Stimulated activated memory B cell treated with anti-CD40 and anti-IgM and Interleukin-4, amounts not matched to agents 10 μg/mL and 1 μg/mL and 100 μg/mL, for 72 hours (primary cell): ENCODE measurements at regions not wholly inside any gene's neighbourhood (a gene's known extent, or its start where the extent isn't known, plus 50 kb on each side); places are given as distances from the start of the nearest gene placed in this dataset.
A peak's percentile ranks its signal among the peaks of the same experiment; 100 is the strongest.

Experiments used
- ATAC-seq: fragments of 150-1000 bp; cut with Tn5 transposase; 2 replicates; pipeline ENCODE4 v1.10.0; 2021
- H3K27ac Mint-ChIP-seq: one replicate; pipeline ENCODE4 v1.8.0; 2022; ENCODE audit warnings: mild to moderate bottlenecking, mixed read lengths
- H3K27me3 Mint-ChIP-seq: one replicate; pipeline ENCODE4 v1.8.0; 2022; ENCODE audit warnings: mixed read lengths
- H3K36me3 Mint-ChIP-seq: one replicate; pipeline ENCODE4 v1.8.0; 2022; ENCODE audit warnings: mixed read lengths
- H3K4me1 Mint-ChIP-seq: one replicate; pipeline ENCODE4 v1.8.0; 2022; ENCODE audit warnings: mixed read lengths
- H3K4me3 Mint-ChIP-seq: one replicate; pipeline ENCODE4 v1.8.0; 2022; ENCODE audit warnings: mild to moderate bottlenecking, moderate library complexity, mixed read lengths
- H3K9me3 Mint-ChIP-seq: one replicate; pipeline ENCODE4 v1.8.0; 2022; ENCODE audit warnings: mixed read lengths

DNA sequence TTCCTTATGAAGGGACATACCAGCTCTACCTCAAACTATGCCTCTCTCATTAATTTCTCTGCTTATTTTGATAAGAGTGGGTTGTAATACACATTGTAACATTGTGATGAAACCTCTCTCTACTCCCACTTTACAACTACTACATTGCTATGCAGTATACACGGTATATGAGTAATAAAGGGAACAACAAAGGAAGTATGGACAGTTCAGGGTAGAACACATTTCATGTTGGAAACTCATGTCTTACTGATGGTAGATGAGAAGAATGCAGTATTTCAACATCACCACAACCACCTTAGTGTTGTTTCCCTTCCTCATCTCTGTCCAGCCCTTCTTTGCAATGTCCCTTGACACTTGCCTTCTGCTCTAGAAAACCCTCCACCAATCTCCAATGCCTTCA, 515.9 kb upstream of the CELF4 start:
- Mint-ChIP-seq H3K4me1 (no peaks in the 10 kb centered on the region), H3K27ac (no peak overlapping the region), H3K9me3 (peaks cover 6% of the 10 kb centered on the region), H3K4me3 (no peak overlapping the region), H3K27me3 (no peaks in the 10 kb centered on the region), H3K36me3 (no peaks in the 10 kb centered on the region)
- ATAC-seq: no peak

DNA sequence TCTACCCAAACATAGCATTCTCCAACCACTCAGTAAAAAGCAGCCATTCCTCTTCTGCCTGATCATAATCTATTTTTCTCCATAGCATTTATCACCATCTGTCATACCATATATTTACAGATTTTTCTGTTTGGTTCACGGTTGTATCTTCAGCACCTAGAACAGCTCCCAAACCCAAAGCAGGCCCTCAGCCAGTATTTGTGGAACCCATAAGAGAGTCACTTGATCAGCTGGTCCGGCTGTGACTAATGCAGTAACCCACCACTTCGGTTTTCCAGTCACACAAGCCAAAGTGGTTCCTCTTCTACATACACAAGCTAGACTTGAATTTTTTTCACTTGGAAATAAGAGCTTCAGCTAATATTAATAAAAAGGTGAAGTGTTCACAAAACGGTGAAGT, 511.6 kb upstream of the CELF4 start:
- Mint-ChIP-seq H3K27me3 (no peaks in the 10 kb centered on the region), H3K4me3 (no peak overlapping the region), H3K27ac (no peak overlapping the region), H3K9me3 (no peaks in the 10 kb centered on the region), H3K36me3 (no peaks in the 10 kb centered on the region), H3K4me1 (no peaks in the 10 kb centered on the region)
- ATAC-seq: no peak

DNA sequence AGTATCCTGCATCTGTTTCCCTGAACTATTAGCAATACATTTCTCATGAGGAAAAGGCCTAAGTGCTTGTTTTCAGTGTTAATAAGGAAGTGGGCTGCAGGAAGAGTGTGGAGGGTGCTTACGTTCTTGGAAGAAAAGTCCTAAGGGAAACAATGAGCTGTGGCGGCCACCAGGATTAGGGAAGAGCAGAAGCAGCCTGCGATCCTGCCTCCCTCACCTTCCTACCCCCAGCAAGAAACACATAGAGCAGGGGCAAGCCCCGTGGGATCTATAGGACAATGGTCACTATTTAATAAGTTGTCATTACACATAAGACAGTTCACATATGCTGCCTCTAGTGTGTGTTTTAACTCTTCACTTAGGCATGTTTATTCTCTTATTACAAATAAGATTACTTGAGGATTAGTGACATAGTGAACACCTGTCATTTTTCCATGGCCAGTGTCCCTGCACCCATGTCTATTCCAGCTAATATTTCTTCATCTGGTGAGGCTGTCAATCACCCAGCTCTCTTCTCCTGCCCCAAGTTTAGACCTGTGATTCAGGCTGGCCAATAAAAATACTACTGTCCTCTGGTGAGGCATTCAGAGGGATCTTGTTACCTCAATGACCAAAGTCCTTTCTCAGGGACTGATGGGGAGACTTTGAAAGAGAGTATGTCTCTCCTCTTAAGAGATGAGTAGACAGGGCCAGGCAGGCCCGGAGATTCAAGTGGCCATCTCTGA, 510.9 kb upstream of the CELF4 start:
- ATAC-seq: no peak
- Mint-ChIP-seq H3K27me3 (no peaks in the 10 kb centered on the region), H3K36me3 (no peaks in the 10 kb centered on the region), H3K4me3 (no peak overlapping the region), H3K4me1 (no peaks in the 10 kb centered on the region), H3K27ac (no peak overlapping the region), H3K9me3 (no peaks in the 10 kb centered on the region)

DNA sequence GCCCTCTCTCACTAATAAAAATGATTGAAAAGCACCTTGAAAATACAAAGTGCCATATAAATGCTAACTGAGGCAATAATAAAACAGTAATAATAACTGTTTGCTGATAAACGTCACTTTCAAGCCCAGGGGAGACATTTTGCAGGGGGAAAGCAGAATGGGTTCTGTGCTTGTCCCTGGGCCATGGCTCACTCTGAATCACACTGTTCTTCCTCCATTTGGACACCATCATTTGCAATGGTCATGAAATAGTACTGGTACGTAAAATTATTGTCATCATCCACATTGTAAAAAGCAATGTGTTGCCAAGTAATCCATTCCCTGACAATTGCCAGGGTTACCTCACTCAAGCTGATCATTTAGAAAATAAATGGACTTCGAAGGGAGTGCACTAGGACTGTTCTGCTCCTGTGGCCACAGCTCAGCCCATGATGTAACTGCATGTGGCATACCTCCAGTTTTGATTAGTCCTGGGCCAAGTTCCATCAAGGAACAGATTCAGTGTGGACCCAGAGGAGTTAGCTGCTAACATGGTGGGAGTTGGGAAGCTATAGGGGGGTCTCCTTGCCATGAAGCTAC, 508.8 kb upstream of the CELF4 start:
- ATAC-seq: no peak
- Mint-ChIP-seq H3K9me3 (no peaks in the 10 kb centered on the region), H3K27me3 (no peaks in the 10 kb centered on the region), H3K4me1 (no peaks in the 10 kb centered on the region), H3K36me3 (no peaks in the 10 kb centered on the region), H3K4me3 (no peak overlapping the region), H3K27ac (no peak overlapping the region)

DNA sequence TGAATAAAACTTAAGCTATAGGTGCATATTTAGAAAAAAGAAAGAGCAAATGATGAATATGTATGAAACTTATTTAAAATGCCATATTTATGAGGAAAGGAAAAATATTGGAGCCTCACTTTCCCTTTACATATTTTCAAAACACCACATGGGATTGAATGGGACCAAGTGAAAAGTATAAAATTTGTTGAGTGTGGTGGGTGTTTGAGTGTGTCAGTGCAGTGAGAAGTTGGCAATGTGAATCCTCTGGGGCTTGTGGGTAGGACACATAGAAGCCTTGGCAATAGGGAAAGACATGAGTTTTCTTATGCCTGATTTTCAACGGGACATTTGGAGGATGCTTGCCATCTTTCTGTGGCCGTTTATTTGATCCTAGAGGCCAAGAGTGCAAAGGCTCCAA, 502.2 kb upstream of the CELF4 start:
- no peak for ATAC-seq
- H3K27ac Mint-ChIP-seq: no peak overlapping the region
- peaks cover 2% of the 10 kb centered on the region for H3K9me3 Mint-ChIP-seq
- no peaks in the 10 kb centered on the region for H3K4me1 Mint-ChIP-seq
- H3K4me3 Mint-ChIP-seq: no peak overlapping the region
- H3K27me3 Mint-ChIP-seq: no peaks in the 10 kb centered on the region
- H3K36me3 Mint-ChIP-seq: no peaks in the 10 kb centered on the region

DNA sequence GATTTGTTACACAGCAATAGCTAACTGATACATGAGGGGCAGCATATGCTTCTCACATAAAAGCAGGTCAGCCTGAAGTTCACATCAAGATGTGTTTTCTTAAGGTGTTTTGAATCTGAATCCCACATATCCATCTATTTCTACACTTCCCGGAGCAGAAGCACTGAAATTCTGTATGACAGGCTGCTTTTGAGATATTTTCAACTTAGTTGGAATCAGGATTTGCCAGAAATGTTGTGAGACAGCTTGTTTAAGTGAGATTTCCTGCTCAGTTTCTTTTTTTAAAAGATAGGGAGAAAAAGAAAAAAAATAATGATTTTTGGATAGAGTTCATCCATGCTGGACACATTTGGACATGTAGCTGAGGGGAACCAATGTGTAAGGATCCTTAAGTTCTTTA, 501.5 kb upstream of the CELF4 start:
- no peaks in the 10 kb centered on the region for H3K27me3 Mint-ChIP-seq
- no peak for ATAC-seq
- H3K4me1 Mint-ChIP-seq: no peaks in the 10 kb centered on the region
- H3K27ac Mint-ChIP-seq: no peak overlapping the region
- no peak overlapping the region for H3K4me3 Mint-ChIP-seq
- H3K36me3 Mint-ChIP-seq: no peaks in the 10 kb centered on the region
- peaks cover 2% of the 10 kb centered on the region for H3K9me3 Mint-ChIP-seq

DNA sequence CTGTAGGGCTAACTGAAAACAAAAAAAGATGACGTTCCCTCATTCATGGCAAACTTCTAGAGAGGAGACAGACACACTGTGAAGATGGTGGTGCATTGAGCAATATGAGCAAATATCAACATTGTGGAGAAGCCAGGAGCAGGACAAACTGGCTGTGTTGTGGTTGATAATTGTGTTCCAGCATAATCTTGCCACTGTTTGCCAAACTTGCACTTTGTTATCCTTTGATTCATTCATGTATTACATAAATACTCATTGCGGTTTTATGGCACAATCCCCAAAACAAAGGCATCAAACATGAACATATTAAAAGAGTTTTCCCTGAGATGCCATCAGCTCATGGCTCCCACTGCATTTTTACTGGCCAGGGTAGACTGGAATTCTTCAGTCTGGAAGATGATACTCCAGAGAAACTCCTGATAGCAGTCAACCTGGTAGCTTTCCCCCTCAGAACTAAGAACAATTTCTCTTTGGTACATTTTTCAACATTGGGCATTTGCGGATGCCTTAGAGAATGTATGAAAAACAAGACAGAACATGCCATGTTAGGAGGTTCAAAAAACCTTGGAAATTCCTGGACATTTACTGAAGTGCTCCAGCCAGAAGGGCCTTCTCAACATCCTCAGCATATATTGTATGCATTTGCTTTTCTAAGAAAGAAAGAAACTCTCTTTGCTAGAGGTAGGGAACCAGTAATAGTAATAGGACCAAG, 487.4 kb upstream of the CELF4 start:
- Mint-ChIP-seq H3K4me1 (no peaks in the 10 kb centered on the region), H3K27ac (no peak overlapping the region), H3K36me3 (no peaks in the 10 kb centered on the region), H3K9me3 (peaks cover 5% of the 10 kb centered on the region), H3K27me3 (no peaks in the 10 kb centered on the region), H3K4me3 (no peak overlapping the region)
- no peak for ATAC-seq

DNA sequence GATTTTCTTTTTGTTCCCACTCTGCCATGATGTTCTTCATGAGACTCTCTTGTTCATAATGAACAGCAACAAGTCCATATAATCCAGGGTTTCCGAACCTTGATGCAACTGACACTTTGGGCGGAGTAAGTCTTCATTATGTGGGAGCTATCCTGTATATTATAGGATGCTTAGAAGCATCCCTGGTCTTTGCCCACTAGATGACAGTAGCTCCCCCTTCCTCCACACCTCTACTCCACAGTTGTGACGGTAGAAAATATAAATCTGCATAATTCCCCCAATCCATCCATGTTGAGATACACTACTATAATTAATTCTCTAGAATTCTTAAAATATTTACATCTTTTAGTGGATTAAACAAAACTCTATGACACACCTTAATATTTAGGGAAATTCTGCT, 482.2 kb upstream of the CELF4 start:
- Mint-ChIP-seq H3K4me1 (no peaks in the 10 kb centered on the region), H3K4me3 (no peak overlapping the region), H3K27ac (no peak overlapping the region), H3K27me3 (no peaks in the 10 kb centered on the region), H3K9me3 (peaks cover 12% of the 10 kb centered on the region), H3K36me3 (no peaks in the 10 kb centered on the region)
- ATAC-seq: no peak

DNA sequence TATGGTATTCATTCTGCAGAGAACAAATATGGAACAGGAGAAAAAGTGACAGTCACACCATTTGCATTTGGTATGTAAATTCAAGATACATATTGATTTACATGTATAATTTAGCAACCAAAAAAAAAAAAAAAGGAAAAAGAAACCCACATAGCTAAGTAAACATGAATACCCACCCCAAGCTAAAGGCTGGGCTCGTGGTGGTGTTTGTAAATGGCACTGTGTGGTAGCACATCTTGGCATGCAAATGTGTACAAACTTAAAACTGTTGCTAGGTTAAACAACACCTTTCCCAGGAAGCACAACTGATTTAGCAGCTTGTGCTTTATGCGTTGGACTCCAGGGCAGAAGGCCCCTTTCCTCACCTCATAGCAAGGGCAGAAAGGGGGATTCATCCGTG, 481.1 kb upstream of the CELF4 start:
- no peaks in the 10 kb centered on the region for H3K4me1 Mint-ChIP-seq
- no peak overlapping the region for H3K4me3 Mint-ChIP-seq
- no peaks in the 10 kb centered on the region for H3K27me3 Mint-ChIP-seq
- no peak overlapping the region for H3K27ac Mint-ChIP-seq
- peaks cover 12% of the 10 kb centered on the region for H3K9me3 Mint-ChIP-seq
- ATAC-seq: no peak
- H3K36me3 Mint-ChIP-seq: no peaks in the 10 kb centered on the region

DNA sequence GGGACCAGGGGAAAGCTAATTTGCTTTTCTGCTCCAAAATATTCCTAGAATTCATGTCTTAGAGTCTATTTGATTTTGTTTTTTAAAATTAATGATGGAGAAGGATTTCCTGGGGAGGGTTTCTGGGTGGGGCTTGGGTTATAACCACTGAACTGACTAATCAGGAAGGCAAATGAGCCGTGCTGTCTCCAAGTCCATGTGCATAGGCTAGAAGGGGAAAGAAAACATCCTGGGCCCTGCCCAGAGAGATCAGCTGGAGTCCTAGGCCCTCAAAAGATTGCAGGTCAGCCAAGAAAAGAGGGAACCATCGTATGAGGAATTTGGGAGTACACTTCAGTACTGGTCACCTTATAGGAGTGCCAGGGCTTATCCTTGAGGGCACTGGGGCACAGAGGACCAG, 480.2 kb upstream of the CELF4 start:
- Mint-ChIP-seq H3K36me3 (no peaks in the 10 kb centered on the region), H3K27ac (no peak overlapping the region), H3K4me3 (no peak overlapping the region), H3K9me3 (peaks cover 12% of the 10 kb centered on the region), H3K27me3 (no peaks in the 10 kb centered on the region), H3K4me1 (no peaks in the 10 kb centered on the region)
- ATAC-seq: no peak

DNA sequence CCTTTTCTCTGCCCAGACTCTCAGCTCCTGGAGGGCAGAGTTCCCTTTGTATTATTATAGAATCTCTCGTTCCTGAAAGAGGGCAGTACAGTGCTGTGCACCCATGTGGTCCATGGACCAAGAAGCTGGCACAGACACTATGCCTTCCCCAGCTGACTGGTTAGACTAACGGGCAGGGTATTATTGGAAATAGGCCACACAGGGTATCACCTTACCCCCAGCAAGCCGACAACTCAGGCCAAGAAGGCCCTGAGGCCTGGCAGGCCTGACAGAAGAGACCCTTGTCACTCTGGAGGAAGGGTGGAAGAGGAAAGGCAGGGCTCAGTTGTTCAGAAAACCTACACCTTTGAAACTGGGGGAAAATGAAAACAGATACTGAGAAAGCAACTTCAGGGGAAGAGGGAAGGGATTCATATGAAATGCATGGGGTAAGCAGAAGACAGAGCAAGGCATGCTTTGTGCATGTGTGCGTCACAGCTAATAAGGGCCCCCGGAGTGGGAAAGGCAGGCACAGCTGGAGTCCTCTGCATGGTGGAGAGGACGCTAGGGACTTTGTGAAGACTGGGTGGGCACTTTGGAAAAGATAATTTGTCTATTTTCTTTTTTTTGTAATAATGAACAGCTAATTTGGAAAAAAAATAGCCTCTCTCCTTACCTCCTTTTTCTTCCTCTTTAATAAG, 476.8 kb upstream of the CELF4 start:
- peaks cover 7% of the 10 kb centered on the region for H3K9me3 Mint-ChIP-seq

DNA sequence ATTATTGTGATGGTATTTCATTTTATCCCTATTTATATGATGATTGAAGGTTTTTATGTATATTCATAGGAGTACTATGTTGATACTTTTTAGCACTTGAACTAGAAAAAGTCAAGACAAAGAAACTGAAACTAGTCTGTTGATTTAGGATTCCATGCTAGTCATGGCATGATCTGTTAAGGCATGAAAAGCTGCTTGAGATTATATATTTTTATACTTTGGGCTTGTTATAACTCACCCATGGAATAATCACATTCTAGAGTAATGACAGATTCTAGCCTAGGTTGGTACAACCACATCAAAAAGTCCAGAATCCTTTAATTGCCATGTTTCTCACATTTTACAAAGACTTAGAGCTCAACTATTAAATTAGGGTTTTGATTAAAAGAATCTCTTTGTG, 472.6 kb upstream of the CELF4 start:
- H3K4me3 Mint-ChIP-seq: no peak overlapping the region
- no peaks in the 10 kb centered on the region for H3K27me3 Mint-ChIP-seq
- no peak overlapping the region for H3K27ac Mint-ChIP-seq
- ATAC-seq: no peak
- H3K36me3 Mint-ChIP-seq: no peaks in the 10 kb centered on the region
- no peaks in the 10 kb centered on the region for H3K4me1 Mint-ChIP-seq
- H3K9me3 Mint-ChIP-seq: peaks cover 2% of the 10 kb centered on the region

More for the DNA sequence above, 476.8 kb upstream of the CELF4 start:
- Mint-ChIP-seq H3K36me3 (no peaks in the 10 kb centered on the region), H3K4me3 (no peak overlapping the region), H3K27ac (no peak overlapping the region), H3K27me3 (no peaks in the 10 kb centered on the region), H3K4me1 (no peaks in the 10 kb centered on the region)
- ATAC-seq: no peak

DNA sequence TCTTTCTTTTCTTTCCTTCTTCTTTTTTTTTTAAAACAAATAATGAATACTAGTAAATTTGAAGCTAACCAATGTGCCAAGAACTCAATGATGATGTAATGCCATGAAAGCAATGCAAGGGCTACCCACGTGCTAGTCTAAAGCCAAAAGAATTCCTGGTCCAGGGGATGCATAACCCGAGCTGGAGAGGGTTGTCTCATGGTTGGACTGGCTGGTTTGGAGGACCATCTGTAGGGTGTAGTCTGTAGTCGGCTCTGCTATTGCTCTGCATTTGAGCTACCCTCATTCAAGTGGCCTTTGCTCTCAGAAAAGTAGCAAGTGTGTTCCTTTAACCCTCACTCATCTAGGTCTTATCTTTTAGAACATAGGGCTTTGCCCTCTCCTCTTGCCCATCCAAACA, 469.6 kb upstream of the CELF4 start:
- ATAC-seq: peak; percentile 34
- no peaks in the 10 kb centered on the region for H3K4me1 Mint-ChIP-seq
- H3K27ac Mint-ChIP-seq: no peak overlapping the region
- peaks cover 3% of the 10 kb centered on the region for H3K9me3 Mint-ChIP-seq
- no peaks in the 10 kb centered on the region for H3K27me3 Mint-ChIP-seq
- H3K4me3 Mint-ChIP-seq: no peak overlapping the region
- H3K36me3 Mint-ChIP-seq: no peaks in the 10 kb centered on the region

DNA sequence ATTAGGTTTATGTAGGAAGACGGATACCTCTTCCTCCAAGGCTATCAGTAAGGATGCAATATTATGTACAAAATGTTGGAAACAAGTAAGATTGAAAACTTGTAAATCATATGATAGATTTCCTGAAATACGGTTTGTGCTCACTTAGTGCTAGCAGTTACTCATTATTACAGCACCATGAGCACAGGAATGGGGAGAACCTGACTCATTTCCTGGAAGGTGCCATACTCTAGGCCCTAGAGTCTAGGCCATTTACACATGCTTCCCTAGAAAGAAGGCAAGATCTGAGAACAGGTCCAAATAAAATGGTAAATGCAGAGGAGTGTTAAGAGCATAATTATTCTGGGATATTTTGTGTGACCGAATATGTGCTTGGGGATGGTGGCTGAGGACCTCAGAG, 467.7 kb upstream of the CELF4 start:
- no peaks in the 10 kb centered on the region for H3K27me3 Mint-ChIP-seq
- H3K4me3 Mint-ChIP-seq: no peak overlapping the region
- ATAC-seq: no peak
- no peaks in the 10 kb centered on the region for H3K36me3 Mint-ChIP-seq
- H3K4me1 Mint-ChIP-seq: no peaks in the 10 kb centered on the region
- peaks cover 3% of the 10 kb centered on the region for H3K9me3 Mint-ChIP-seq
- H3K27ac Mint-ChIP-seq: no peak overlapping the region

DNA sequence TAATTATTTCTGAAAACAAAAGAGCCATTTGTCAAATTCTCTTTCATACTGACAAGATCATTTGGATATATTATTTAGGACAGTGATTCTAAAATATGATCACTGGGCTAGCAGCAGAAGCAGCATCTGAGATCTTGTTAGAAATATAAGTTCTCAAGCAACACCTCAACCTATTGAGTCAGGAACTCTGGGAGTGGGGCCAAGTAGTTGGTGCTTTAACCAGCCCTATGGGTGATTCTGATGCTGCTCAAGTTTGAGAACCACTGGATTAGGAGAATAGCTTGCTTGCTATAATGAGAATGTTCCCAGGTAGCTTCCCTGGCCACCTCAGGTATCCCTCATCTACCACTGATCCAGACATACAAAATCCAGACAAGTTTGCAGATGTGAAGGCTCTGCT, 466.9 kb upstream of the CELF4 start:
- Mint-ChIP-seq H3K27ac (no peak overlapping the region), H3K4me3 (no peak overlapping the region), H3K36me3 (no peaks in the 10 kb centered on the region), H3K9me3 (peaks cover 3% of the 10 kb centered on the region), H3K27me3 (no peaks in the 10 kb centered on the region), H3K4me1 (no peaks in the 10 kb centered on the region)
- no peak for ATAC-seq

DNA sequence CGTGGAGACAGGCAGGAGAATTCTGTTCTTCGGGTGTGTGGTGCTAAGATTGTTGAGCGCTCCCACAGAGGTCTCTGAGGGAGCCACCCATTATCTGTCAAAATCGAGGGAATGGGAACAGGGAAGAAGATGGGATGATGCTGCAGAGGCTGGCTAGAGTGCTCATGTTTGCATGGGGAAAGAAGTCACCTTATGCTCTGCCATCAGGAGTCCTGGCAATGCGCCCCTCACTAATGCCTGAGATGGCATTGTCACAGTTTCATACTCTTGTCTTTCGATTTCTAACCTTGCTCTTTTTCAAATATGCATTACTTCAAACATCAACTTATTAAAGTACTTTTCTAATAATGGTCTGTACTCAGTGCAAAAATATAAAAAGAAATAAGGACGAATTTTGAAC, 463.3 kb upstream of the CELF4 start:
- no peaks in the 10 kb centered on the region for H3K36me3 Mint-ChIP-seq

More for the DNA sequence above, 463.3 kb upstream of the CELF4 start:
- H3K27ac Mint-ChIP-seq: no peak overlapping the region
- peaks cover 3% of the 10 kb centered on the region for H3K9me3 Mint-ChIP-seq
- no peaks in the 10 kb centered on the region for H3K27me3 Mint-ChIP-seq
- H3K4me1 Mint-ChIP-seq: no peaks in the 10 kb centered on the region
- ATAC-seq: no peak
- no peak overlapping the region for H3K4me3 Mint-ChIP-seq
